HG03135 (cell line): ENCODE measurements at regions not wholly inside any gene's neighbourhood (a gene's known extent, or its start where the extent isn't known, plus 50 kb on each side); places are given as distances from the start of the nearest gene placed in this dataset.

Experiments used
- ATAC-seq: cut with Tn5 transposase; IDR thresholded peaks from one replicate; pipeline ENCODE4 v1.9.1; 2021; ENCODE audit warnings: mild to moderate bottlenecking, moderate library complexity; ENCODE audit not compliant: unreplicated experiment

DNA sequence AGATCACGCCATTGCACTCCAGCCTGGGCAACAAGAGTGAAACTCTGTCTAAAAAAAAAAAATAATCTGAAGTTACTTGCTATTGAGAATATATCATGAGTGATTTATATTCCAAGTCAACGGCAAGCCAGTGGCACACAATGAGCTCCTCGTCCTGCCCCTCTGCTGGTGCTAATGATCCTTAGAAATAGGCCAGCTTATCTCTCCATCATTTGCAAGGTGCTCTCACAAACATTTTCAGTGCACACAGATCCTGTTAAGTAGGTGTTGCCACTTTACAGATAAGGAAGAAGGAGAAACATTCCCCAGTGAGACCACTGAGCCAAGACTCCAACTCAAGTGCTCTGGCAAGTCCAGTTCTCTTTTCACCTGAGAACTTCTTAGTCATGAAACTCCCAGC is 91.3 kb upstream of the GPR45 start:
- no peak for ATAC-seq

- ATAC-seq, result no peak
Observed at GRCh38 chr2:105154119-105154818, 87.3 kb upstream of the GPR45 start.

- ATAC-seq, result no peak
Observed at GRCh38 chr2:105156166-105156565, 85.4 kb upstream of the GPR45 start.

DNA sequence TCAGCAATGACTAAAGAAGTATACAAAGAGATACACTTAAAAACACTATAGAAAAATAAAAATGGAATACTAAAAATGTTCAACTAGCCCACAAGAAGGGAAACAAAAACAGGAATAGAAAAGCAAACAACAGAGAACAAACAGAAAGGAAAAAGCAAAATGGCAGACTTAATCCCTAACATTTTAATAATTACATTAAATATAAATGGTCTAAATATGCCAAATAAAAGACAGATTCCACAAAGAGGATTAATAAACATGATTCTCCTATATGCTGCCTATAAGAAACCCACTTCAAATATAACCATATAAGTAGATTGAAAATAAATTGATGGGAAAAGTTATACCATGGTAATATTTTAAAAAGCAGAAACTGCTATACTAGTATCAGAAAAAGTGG is 83.5 kb upstream of the GPR45 start:
- ATAC-seq, result no peak

- no peak for ATAC-seq
Observed at GRCh38 chr2:105166688-105167087, 74.9 kb upstream of the GPR45 start.

DNA sequence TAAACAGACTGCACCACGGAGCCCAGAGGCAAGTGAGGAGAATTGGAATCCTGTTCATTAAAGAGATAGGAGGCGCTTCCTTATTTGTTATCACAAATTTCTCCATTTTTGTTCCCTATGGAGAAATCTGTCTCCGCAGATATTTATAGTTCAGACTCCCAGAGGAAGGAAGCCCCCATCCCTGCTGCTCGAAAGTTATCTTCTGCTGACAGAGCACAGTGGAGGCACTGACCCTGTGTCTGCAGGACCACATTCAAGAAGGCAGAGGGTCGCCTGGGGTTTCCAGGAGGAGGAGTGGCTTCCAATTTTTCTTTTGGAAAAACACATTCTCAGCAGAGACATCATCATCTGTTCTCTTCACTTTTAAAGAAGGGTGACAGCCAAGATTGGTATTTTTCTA is 73.0 kb upstream of the GPR45 start:
- ATAC-seq, result no peak

DNA sequence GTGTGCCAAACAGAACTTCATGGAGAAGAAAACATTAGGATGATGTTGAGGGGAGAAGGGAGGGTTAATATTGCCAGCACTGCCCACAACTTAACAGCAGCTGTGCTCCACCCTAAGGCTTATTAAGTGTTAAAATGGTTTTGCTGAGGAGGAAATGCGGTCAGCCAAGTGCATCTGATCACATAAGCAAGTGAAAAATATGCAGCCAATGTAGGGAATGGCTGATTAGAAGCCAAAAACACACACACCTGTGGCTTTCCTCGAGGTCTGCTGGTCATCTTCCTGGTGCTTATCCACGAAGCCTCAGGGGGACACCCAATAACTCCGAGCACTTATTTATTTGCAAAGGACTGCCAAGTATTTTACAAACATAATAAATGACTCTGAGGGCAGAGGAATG is 66.3 kb upstream of the GPR45 start:
- ATAC-seq, result no peak

DNA sequence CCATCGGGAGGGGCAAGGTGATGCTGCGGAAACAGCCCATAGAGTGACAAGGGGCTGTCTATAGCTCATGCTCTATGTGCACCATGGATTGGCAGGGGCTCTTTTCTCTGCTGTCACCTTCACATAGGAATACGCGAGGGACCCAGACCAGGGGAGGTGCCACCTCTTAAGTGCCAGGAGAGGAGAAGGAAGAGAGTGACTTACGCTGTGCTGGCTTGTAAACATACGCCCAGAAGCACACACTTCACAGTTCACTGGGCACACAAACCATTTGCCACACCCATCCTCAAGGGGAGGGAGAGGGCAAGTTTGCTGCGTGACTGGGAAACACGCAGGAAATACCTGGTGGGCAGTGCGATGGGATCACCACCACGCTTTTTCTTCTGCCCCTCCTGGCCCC is 65.1 kb upstream of the GPR45 start:
- ATAC-seq, result no peak

DNA sequence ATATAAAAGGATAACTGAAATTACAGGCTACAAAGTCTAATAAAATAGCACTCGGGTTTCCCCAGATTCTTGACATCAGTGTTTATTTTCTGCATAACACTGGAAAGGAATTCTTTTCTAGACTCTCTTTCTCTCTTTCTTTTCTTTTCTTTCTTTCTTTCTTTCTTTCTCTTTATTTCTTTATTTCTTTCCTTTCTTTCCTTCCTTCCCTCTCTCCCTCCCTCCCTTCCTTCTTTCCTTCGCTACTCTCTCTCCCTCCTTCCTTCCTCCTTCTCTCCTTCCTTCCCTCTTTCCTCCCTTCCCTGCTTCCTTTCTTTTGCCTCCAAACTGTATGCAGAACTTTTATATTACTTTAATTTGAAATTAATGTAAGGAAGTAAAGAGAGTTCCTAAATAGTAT is 64.5 kb upstream of the GPR45 start:
- ATAC-seq, result no peak

GRCh38 chr2:105177536-105178254 is 63.8 kb upstream of the GPR45 start:
- ATAC-seq, result no peak

DNA sequence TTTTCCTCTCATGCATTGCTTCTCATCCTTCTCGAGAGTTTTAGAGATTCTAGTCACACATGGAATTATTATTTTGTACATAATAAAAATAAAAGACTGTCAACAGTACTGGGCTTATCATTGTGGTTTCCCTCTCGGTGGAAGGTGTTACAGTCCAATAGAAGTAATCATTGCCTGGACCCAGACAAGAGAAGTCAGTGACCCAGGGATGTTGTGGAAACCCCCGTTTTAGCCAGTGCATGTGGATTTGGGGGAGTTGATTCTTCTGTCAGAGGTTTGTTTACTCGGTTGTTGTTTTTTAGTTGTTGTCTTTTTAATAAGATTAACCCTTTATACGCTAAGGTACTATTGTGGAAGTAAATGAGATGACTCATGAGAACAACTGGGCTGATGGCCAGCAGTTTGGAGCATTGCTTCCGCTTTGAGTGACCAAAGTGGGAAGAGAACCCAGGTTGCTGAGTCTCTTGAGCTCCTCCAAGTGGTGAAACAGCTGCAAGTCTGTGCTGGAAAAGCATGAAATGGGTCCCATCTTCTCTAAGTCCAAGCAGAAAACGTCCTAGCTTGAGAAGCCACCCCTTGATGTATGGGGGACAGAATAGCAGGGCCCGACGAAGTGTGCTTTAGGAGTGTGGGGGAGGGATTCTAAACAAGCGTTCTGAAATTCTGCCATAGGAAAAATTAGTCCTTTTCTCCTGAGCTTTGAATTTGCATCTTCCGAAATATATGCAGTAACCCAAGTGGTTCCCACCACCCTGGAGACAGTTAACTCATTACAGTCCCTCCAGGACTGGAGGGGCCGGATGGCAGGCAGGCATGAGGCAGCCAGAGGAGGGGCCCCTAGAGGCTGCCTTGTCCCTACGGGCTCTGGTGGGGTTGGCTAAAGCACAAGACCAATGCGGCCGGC is 61.8 kb upstream of the GPR45 start:
- ATAC-seq, result no peak

DNA sequence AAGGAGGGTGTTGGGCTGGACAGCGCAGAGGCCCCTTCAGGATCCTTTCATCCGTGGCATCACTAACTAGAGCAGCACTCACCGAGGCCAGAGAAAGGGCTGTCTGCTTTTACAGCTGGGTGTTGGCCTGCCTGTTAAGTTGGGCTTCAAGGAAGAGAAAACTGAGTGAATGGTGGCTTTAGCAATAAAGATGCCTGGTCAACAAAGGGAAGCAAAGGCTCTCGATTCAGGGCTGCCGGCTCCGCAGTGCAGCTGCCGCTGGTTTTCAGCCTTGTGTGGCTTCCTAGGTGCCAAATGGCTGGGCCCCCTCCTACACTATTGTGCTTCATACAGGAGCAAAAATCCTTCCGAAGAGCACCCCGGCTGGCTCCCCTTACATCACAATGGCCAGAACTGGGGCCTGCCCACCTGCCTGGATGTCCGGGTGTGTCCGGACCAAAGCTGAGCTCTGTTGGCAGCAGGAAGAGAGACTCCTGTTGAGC is 61.0 kb upstream of the GPR45 start:
- ATAC-seq, result no peak

GRCh38 chr2:105181282-105181681 is 60.3 kb upstream of the GPR45 start:
- no peak for ATAC-seq

- ATAC-seq, result peak; percentile 65
Observed at GRCh38 chr2:105183555-105184323, 57.8 kb upstream of the GPR45 start.

DNA sequence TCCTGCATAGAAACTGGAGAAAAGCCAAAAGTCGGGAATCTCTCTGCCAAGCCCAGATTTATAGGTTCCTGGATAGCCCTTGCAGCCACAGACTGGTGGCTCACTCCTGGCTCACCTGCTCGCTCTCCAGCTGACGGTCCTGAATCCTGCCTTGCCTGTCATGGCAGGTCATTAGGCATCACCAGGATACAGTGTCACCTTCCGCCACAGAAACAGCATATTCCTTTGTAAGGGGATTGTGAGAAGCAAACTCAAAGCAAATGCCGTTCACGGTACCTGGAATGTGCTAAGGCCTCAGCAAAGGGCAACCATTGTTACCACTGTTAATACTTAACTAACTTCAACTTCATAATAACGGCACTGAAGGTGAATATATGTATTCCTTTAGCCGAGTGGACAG is 57.1 kb upstream of the GPR45 start:
- ATAC-seq, result no peak

DNA sequence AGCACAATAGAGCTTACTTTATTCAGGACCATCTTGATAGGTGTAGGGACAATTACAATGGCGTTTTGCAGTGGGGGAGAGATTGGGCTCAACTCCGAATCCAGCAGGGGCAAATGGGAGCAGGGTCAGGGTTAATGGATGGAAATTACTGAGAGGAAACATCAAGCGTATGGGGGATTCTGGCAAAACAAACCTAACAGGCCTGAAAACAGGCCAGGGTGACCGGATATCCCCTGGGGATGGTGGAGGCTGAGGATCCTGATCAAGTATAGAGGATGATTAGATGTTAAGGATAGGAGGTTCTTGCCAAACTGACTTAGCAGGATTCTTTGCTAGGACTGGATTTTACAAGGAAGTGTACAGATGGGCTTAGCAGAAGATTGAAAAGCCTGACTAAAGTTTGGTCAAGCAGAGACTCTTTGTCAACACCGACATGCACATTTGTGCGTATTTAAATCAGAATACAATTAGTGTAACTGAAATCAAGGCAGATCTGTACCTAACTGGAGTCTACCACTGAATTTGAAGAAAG is 54.5 kb upstream of the GPR45 start:
- no peak for ATAC-seq

- ATAC-seq, result no peak
Observed at GRCh38 chr2:105187531-105187930, 54.0 kb upstream of the GPR45 start.

GRCh38 chr2:105188343-105188742 is 53.2 kb upstream of the GPR45 start:
- no peak for ATAC-seq
